Activated B cell treated with CpG ODN at 0.5 μM for 24 hours (primary cell): ENCODE measurements at regions not wholly inside any gene's neighbourhood (a gene's known extent, or its start where the extent isn't known, plus 50 kb on each side); places are given as distances from the start of the nearest gene placed in this dataset.
A peak's percentile ranks its signal among the peaks of the same experiment; 100 is the strongest.

Source experiments
- ATAC-seq: fragments of 200-7000 bp; cut with Tn5 transposase; one replicate; pipeline ENCODE4 v1.10.0; 2021; ENCODE audit warnings: low read depth, mild to moderate bottlenecking, moderate library complexity
- CTCF ChIA-PET: fragments of 350-600 bp; sonication (Branson Sonifier 250); formaldehyde crosslinking; loops from one replicate; lab custom pipeline; 2021; ENCODE audit warnings: antibody characterized with exemption; lab: Charles Lee
- POLR2A ChIA-PET: fragments of 350-600 bp; sonication (Branson Sonifier 250); formaldehyde crosslinking; loops from one replicate; lab custom pipeline; 2021; ENCODE audit warnings: antibody characterized with exemption; lab: Charles Lee
- DNase-seq: peaks from one replicate; pipeline ENCODE4 v3.0.0; 2022
- H3K27ac Mint-ChIP-seq: one replicate; pipeline ENCODE4 v1.8.0; 2020; ENCODE audit warnings: mixed read lengths
- H3K27me3 Mint-ChIP-seq: one replicate; pipeline ENCODE4 v1.8.0; 2021; ENCODE audit warnings: mixed read lengths
- H3K36me3 Mint-ChIP-seq: one replicate; pipeline ENCODE4 v1.8.0; 2021; ENCODE audit warnings: low read depth, mixed read lengths
- H3K4me1 Mint-ChIP-seq: one replicate; pipeline ENCODE4 v1.8.0; 2021; ENCODE audit warnings: mixed read lengths
- H3K4me3 Mint-ChIP-seq: one replicate; pipeline ENCODE4 v1.8.0; 2020; ENCODE audit warnings: mild to moderate bottlenecking, mixed read lengths
- H3K9me3 Mint-ChIP-seq: one replicate; pipeline ENCODE4 v1.8.0; 2020; ENCODE audit warnings: mixed read lengths
- CTCF ChIP-seq: fragments of 200-600 bp; IDR thresholded peaks from one replicate; pipeline ENCODE4 v1.8.0; 2022; ENCODE audit warnings: antibody characterized with exemption, mild to moderate bottlenecking
- intact Hi-C: fragments of 100-400 bp; cut with micrococcal nuclease; formaldehyde crosslinking; loops from one replicate; pipeline ENCODE4 v1.15.1; 2024

- intact Hi-C loops: no loop called here
- Mint-ChIP-seq H3K9me3 (no peaks in the 10 kb centered on the region), H3K36me3 (no peaks in the 10 kb centered on the region), H3K27ac (no peak overlapping the region), H3K4me3 (no peak overlapping the region), H3K4me1 (peaks cover 34% of the 10 kb centered on the region), H3K27me3 (no peaks in the 10 kb centered on the region)
- ChIA-PET CTCF (no interaction called here), POLR2A (no interaction called here)
- TF ChIP-seq CTCF: no peak
- ATAC-seq (no peak), DNase-seq (no peak)
Observed at GRCh38 chr2:128502200-128502599, 183.5 kb upstream of the HS6ST1 start.

GRCh38 chr2:128502638-128503246 lies 184.1 kb upstream of the HS6ST1 start:
- CTCF ChIA-PET: no interaction called here
- H3K4me3 Mint-ChIP-seq: no peak overlapping the region
- intact Hi-C loops: no loop called here
- no peak overlapping the region for H3K27ac Mint-ChIP-seq
- POLR2A ChIA-PET: no interaction called here
- ATAC-seq (no peak), DNase-seq (no peak)
- H3K27me3 Mint-ChIP-seq: no peaks in the 10 kb centered on the region
- H3K4me1 Mint-ChIP-seq: peaks cover 34% of the 10 kb centered on the region
- no peak for TF ChIP-seq CTCF
- no peaks in the 10 kb centered on the region for H3K9me3 Mint-ChIP-seq
- no peaks in the 10 kb centered on the region for H3K36me3 Mint-ChIP-seq

GRCh38 chr2:128503399-128504245 lies 185.0 kb upstream of the HS6ST1 start:
- Mint-ChIP-seq H3K4me1 (peaks cover 34% of the 10 kb centered on the region), H3K27me3 (no peaks in the 10 kb centered on the region), H3K36me3 (no peaks in the 10 kb centered on the region), H3K27ac (no peak overlapping the region), H3K9me3 (no peaks in the 10 kb centered on the region), H3K4me3 (no peak overlapping the region)
- TF ChIP-seq CTCF: no peak
- ATAC-seq (no peak), DNase-seq (no peak)
- CTCF ChIA-PET: no interaction called here
- intact Hi-C loops: no loop called here
- POLR2A ChIA-PET: interaction anchor here (0.6 kb wide), 1 partner anchor 184 kb away, joined by 4 read pairs; no protein-coding TSS in a partner anchor

GRCh38 chr2:128504246-128505149 lies 185.8 kb upstream of the HS6ST1 start:
- Mint-ChIP-seq H3K4me3 (no peak overlapping the region), H3K27me3 (no peaks in the 10 kb centered on the region), H3K4me1 (peaks cover 34% of the 10 kb centered on the region), H3K36me3 (no peaks in the 10 kb centered on the region), H3K27ac (no peak overlapping the region), H3K9me3 (no peaks in the 10 kb centered on the region)
- CTCF ChIA-PET: no interaction called here
- POLR2A ChIA-PET: interaction anchor here (0.6 kb wide), 1 partner anchor 185 kb away, joined by 4 read pairs; no protein-coding TSS in a partner anchor
- intact Hi-C loops: no loop called here
- DNase-seq (no peak), ATAC-seq (peak; percentile 81)
- no peak for TF ChIP-seq CTCF

- H3K4me3 Mint-ChIP-seq: no peak overlapping the region
- ATAC-seq: no peak
Observed at GRCh38 chr2:128505150-128505490, 186.5 kb upstream of the HS6ST1 start.

More at GRCh38 chr2:128505150-128505490, 186.5 kb upstream of the HS6ST1 start:
- Mint-ChIP-seq H3K36me3 (no peaks in the 10 kb centered on the region), H3K9me3 (no peaks in the 10 kb centered on the region), H3K4me1 (peaks cover 34% of the 10 kb centered on the region), H3K27ac (no peak overlapping the region), H3K27me3 (no peaks in the 10 kb centered on the region)
- intact Hi-C loops: no loop called here
- CTCF ChIA-PET: no interaction called here
- no peak for DNase-seq
- POLR2A ChIA-PET: no interaction called here
- no peak for TF ChIP-seq CTCF
